GM19438 (cell line): ENCODE measurements at regions not wholly inside any gene's neighbourhood (a gene's known extent, or its start where the extent isn't known, plus 50 kb on each side); places are given as distances from the start of the nearest gene placed in this dataset.

ENCODE experiments used
- ATAC-seq: cut with Tn5 transposase; IDR thresholded peaks from one replicate; pipeline ENCODE4 v1.9.1; 2021; ENCODE audit warnings: low read depth; ENCODE audit not compliant: unreplicated experiment

- no peak for ATAC-seq
Measured at GRCh38 chr1:94602316-94602715, 60.8 kb upstream of the F3 start.

GRCh38 chr1:94600556-94600955 lies 59.0 kb upstream of the F3 start:
- no peak for ATAC-seq

DNA sequence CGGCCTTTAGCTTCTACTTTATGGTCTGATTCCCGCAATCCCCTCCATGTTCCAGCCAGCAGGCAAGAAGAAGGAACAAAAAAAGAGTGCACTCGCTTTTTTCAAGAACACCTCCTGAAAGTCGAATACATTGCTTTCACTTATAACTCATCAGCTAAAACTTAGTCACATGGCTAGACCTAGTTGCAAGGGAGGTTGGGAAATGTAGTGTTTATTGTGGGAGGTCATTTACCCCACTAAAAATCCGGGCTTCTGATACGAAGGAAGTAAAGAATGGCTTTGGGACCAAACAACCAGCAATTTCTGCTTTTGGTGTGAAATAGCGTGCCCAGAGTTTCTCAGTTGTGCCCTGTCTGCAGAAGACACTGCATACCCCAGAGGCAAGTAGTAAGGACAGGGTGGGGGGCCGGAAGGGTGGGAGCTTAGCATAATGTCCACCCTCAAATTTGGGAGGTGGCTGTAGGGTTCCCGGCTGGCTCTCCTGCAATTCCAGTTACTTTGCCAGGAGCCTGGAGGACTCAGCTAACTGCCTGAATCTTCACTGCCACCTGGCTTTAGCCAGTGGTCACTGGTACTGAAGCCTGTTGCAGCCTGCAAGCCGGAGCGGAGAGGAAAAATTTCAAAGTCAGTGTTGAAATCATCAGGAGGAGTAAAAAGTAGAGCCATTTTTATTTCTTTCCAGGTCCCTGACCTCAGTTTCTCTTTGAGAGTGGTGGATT lies 57.7 kb upstream of the F3 start:
- no peak for ATAC-seq

GRCh38 chr1:94597701-94598100 lies 56.1 kb upstream of the F3 start:
- ATAC-seq = no peak

DNA sequence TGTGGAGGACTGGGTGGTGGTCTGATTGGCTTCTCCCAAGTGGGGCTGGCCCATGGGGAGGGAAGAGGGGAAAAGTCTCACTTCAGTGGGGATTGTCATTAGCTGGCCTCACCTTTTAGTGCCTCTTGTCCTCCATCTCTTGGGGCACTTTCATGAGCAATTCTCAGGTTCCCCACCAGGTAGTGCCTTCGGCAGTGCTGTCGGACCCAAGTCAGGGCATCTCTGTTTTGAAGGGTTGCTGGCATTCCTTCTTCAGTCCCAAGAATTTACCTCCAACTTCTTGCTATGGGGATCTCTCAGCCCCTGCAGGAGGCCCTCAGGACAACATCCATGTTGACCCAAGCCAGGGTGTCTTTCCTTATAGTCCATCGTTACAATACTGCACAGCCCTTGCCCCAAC lies 54.7 kb upstream of the F3 start:
- no peak for ATAC-seq

DNA sequence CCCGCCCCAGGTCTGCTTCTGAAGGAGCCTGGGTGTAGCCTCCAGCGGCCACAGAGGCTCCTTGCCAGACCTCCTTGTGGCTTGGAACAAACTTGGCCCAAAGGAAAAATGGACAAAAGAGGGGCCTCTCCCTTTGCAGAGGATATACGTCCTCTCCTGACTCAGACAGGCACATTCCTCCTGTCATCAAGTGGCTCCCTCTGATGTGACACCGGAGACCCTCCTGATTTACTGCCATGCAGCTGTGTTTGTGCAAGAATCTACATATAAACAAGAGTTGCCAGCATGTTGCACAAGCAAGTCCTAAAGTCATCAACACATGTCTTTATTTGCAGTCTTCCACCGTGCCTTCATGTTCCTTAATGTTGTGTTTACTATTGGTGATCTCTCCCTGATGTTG lies 54.1 kb upstream of the F3 start:
- no peak for ATAC-seq

GRCh38 chr1:94593611-94594010 lies 52.1 kb upstream of the F3 start:
- ATAC-seq = no peak

- no peak for ATAC-seq
Measured at GRCh38 chr1:94592571-94592920, 51.0 kb upstream of the F3 start.

DNA sequence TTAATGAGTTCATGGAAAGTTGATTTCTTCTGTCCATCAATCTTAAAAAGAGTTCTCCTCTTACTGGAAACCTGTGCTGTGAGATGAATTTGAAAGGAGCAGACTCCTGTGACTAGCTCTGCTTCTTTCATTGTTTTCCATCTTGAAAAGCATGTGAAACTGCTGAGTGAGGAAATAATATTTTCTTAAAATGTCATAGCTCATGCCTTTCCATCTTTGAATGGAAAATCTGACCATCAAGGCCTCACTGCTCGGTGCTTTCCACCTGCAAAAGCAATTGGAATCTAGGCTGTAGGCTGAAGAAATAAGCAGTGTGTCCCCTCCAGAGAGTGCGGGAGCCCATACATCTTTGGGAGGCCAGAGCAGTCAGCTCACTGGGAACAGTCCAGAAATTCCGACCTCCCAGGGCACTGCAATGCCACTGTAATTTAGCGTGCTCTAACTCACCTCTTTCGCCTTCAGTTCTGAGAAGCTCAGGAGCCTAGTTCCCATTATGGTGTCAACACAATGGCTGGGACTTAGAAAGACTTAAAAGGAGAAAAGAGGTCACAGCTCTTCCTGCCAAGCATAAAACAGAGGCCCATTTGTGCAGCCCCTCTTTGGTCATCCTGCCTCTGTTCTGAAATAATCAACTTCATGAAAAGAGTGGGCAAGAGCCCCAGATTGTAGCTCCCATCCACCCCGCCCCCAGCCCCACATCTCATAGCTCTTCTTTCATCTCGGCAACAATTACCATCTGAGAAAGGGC lies 50.4 kb upstream of the F3 start:
- ATAC-seq = no peak
